NCI-H1092 treated with DMSO at 0.1 percent for 48 hours (cell line): ENCODE measurements at regions not wholly inside any gene's neighbourhood (a gene's known extent, or its start where the extent isn't known, plus 50 kb on each side); places are given as distances from the start of the nearest gene placed in this dataset.
A peak's percentile ranks its signal among the peaks of the same experiment; 100 is the strongest.

Experiments
- DNase-seq: peaks from one replicate; lab custom pipeline; 2025; lab: John Stamatoyannopoulos, UW

DNA sequence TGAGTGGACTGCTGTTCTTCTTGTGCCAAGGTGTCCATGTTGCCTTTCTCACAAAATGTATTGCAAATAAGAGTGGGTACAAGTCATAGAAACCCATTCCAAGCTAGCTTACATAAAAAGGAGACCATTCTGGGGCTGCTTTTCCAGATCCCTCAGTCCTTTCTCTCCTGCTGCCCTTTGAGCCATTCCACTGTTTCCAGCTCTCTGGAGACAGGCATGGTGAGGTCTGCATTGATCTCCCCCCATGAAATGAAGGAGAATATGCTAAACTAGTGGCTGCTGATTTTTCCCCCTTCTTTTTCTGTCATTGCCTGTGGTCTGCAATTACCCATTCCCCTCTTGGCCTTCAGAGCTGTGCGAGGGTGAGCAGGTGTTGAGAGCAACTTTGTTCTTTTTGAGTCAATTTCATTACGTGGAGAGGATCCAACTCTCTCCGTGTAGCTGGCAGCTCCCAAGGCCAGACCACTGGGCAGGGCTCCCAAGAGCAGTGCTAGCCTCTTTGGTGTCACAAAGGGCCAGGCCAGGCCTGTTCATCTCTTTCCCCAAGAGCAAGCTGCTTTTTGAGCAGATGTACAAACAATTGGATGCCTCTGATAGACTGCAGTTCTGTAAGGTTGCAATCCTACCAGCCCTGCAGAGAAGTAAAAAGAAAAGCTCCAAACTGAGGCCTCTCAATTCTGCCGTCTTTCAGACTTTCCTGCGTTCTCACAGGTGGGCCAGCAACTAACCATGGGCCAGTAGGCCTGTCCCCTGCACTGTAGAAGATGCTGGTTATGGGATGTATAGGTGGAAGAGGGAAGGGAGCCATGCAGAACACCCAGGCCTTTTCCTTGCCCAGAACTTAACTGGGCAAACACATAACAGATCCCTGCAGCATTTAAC, 96.1 kb upstream of the ARMC2 start:
- peak; percentile 66 for DNase-seq

GRCh38 chr6:108752733-108753590, 95.3 kb upstream of the ARMC2 start:
- DNase-seq, result peak; percentile 56

DNA sequence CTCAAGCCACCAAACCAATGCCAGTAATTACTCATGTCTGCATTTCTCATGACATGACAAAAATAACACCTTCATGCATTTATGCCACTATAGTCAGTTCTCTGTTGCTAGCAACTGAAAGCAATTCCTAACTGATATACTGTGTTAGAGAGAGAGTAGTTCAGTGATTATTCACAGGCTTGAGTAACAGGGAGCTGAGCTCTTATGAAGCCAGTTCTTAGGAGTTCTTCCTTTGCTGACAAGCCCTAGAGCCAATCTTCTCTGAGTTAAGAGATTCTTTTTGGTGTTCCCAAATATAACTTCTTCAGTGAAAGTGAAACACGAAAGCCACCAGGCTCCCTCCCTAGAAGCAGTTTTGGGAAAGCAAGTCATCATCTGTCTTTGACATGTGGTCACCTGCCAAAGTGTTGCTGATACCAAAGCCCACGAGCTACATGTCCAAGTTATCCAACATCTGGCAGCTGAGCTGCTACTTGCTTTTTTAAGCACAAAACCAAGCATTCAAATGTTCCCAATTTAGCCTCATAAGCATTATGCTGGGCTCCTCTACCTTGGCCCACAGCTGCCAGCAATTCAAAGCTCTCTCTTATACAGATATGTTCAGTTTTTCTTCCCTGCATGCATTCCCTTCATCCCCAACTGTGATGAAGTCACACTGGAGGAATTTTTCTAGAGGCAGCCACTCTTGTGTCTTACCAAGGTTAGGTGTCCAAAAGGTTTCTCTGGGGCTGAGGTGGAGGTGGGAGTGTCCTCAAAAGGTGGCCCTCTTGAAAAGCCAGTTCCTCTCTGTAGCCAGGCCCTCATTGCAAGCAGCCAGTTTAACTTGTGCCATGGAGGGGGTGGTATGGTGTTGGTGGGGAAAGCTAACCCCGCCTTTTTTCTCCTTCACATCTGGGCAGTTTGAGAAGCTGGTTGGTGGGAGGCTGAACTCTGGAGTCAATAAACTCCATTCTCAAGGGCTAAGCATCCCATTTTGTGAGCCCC, 92.7 kb upstream of the ARMC2 start:
- DNase-seq, result no peak

DNA sequence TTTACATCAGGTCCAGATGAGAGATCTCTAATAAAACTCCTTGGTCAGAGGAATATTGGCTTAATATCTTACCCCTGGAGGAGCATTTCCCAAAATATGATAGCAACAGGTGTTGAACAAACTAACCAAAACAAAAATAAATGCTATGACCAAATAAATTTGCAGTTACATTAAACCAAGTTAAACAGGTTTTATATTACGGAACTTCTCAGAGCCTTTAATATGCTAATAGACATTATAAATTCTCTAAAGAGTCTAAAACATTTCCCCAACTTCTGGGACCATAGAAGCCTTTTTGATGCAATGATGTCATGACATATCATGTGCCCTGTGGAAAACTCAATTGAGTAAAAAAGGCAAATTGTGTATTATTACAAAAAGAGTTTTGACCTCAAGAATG, 90.9 kb upstream of the ARMC2 start:
- no peak for DNase-seq

- no peak for DNase-seq
These were observed 89.3 kb upstream of the ARMC2 start for GRCh38 chr6:108758884-108759283.

DNA sequence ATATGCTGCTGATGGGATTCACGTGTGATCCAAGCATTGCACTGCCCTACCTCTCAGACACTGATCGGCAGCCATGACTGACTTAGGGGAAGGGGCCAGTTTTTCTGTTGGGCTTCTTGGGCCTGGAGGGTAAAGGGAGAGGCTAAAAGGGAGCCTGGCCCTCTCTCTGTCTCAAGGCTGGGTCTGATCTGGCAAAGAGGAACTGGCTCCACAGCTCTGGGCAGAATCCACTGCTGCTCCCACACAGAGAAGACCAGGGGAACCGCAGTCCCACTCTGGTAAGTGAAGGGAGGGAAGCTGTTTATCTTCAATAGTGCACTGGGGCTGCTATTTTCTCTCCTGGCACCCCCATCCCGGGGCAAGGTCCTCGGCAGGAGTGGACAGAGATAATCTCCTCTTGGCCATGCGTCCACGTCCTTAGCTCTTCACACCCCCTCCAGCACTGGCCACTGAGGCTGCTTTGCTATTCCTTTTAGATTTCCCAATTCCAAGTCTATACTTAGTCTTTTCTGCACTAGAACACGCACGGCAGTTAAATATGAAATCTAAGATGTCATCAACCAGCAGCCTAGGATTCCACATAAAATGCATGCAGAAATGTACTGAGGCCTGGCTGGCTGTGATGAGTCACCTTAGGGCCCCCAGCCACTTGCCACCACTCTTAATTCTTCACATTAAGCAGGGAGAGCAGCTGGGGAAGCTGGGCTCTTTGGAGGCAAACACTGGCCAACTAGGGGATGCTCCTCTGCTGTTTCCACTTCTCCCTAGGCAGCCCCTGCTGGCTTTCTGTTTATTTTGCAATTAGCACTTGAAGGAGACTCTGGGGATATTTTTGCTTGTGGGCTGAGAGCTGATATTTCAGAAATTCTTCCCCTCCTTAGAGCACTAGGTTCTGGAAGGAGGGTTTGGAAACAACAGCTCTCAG, 87.8 kb upstream of the ARMC2 start:
- DNase-seq, result peak; percentile 48

- DNase-seq, result no peak
These were observed 85.8 kb upstream of the ARMC2 start for GRCh38 chr6:108762394-108762793.

- no peak for DNase-seq
These were observed 84.2 kb upstream of the ARMC2 start for GRCh38 chr6:108763931-108764579.

DNA sequence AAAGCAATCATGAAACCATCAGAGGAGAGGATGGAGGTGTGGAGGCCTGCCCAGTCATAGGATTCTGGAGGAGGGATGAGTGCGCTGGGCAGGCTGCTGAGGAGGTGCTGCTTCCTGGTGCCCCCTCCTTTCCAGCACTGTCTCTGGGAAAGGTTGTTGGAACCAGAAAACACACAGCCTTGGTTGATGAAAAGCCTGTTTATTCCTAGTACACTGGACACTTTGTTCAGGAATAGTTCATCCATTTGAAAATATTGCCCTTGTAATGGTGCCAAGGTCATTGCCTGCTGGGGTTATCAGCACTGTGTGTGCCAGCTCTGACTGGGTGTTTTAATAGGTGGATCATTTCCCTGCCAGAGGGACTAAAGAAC, 83.7 kb upstream of the ARMC2 start:
- no peak for DNase-seq

- no peak for DNase-seq
These were observed 82.7 kb upstream of the ARMC2 start for GRCh38 chr6:108765495-108765894.

DNA sequence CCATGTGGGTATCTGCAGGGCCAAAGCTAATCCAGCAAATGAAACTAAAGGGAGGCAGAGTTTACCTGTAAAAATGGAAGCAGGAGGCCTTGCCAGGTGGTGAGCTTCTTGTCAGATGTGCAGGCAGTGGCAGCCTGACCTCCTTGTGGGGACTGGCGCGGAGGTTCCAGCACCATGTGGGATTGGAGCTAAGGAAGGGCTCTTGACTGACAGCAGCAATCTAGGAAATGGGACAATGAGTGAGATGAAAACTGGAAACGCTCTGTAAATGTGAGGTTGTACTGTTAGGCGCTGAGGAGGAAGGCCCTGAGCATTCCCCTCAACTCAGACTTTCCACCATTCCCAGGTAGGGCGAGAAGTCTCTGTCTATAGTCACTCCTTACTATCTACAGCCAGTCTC, 81.8 kb upstream of the ARMC2 start:
- no peak for DNase-seq

- DNase-seq, result no peak
These were observed 81.3 kb upstream of the ARMC2 start for GRCh38 chr6:108766886-108767285.

- DNase-seq, result no peak
These were observed 80.6 kb upstream of the ARMC2 start for GRCh38 chr6:108767418-108768165.

- no peak for DNase-seq
These were observed 80.1 kb upstream of the ARMC2 start for GRCh38 chr6:108768166-108768555.

DNA sequence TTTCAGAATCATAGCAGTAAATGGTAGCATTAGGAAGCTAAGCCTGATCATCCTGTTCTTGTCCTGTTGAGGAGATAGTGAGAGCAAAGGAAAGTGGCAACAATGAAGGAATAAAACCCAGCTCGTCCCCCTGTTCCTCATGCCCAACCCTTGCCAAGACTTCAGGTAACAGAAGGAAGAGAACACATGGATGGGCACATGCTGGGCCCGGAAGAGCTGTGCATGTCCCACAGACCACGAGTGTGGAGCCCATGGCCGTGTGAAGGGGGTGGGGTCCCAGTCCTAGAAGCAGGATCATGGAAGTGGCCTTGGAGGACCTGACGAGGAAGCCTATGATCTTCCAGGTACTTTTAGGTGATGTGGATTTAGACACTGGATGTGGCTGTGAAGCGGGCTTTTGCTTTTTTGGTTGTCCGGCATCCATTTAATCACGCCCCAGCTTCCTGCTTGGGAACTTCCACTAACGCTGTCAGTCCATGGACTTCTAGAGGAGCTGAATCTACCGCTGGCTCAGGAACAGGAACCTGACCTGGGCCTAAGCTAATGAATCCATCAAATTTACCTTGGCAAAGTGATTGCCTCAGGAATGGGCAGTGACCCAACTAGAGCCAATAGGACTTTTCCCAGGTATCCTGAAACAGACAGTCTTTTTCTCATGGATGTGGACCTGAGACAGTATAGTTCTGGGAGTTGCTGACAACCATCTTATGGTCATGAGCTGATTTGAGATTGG, 79.3 kb upstream of the ARMC2 start:
- no peak for DNase-seq

GRCh38 chr6:108771421-108771820, 76.8 kb upstream of the ARMC2 start:
- DNase-seq, result no peak

DNA sequence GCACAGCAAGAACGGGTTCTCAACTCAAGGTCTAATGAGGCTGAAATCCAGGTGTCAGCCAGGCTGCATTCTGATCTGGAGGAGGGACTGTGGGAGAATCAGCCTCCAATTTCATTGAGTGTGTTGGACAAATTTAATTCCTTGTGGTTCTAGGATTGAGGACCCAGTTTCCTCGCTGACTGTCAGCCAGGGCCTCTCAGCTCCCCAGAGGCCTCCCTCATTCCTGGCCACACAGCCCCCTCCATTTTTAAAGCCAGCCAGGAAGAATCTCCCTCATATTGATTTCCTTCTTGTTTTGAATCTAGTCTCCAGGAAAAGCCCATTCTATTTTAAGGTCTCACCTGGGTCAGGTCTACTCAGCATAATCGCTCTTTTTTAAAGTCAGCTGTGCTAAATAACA, 73.7 kb upstream of the ARMC2 start:
- no peak for DNase-seq

- DNase-seq, result no peak
These were observed 70.7 kb upstream of the ARMC2 start for GRCh38 chr6:108777536-108777935.
